ENCODE measurements at regions not wholly inside any gene's neighbourhood (a gene's known extent, or its start where the extent isn't known, plus 50 kb on each side); places are given as distances from the start of the nearest gene placed in this dataset.

DNA sequence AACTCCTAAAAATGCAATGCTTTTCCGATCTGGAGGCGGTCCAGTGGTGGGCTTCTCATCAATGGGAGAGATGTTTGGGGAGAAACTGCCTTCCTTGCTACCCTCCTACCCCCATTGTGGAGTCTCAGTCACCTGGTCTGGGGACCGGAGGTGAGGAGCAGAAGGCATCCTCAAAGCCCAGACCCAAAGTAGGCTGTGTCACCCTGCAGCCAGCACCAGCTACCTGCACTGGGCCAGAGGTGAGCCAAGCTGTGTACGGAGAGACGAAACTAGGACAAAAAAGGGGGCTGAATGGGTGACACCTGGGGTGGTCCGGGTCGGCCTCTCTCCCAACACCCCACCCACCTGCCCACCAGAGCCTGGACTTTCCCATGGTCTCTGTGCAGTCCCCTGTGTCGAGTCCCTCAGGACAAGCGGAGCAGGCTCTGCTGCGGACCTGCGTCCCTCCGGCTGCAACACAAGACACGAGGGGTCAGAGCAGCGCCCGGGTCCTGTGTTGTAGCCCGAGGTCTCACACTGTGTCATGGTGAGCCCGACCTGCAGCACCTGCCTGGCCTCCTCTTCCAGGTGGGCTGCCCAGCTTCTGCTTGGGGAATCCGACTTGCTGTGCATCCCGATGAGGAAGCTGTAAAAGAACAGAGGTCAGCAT lies 68.0 kb upstream of the RMP24 start:
- TF ChIP-seq, protein P1, sequence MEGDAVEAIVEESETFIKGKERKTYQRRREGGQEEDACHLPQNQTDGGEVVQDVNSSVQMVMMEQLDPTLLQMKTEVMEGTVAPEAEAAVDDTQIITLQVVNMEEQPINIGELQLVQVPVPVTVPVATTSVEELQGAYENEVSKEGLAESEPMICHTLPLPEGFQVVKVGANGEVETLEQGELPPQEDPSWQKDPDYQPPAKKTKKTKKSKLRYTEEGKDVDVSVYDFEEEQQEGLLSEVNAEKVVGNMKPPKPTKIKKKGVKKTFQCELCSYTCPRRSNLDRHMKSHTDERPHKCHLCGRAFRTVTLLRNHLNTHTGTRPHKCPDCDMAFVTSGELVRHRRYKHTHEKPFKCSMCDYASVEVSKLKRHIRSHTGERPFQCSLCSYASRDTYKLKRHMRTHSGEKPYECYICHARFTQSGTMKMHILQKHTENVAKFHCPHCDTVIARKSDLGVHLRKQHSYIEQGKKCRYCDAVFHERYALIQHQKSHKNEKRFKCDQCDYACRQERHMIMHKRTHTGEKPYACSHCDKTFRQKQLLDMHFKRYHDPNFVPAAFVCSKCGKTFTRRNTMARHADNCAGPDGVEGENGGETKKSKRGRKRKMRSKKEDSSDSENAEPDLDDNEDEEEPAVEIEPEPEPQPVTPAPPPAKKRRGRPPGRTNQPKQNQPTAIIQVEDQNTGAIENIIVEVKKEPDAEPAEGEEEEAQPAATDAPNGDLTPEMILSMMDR (IDR thresholded peaks at IDR 0.05) = no peak
- no peak for TF ChIP-seq POLR2A (IDR thresholded peaks at IDR 0.05)
